Liver (tissue), 3 donors: ENCODE measurements at regions not wholly inside any gene's neighbourhood (a gene's known extent, or its start where the extent isn't known, plus 50 kb on each side); places are given as distances from the start of the nearest gene placed in this dataset.

Source experiments
- EGR1 ChIP-seq, 2 donors: IDR thresholded peaks; 2 replicates each; pipeline ENCODE4 v1.6.1; 2016 to 2018; ENCODE audit warnings: antibody characterized with exemption in 2 of 2, low read depth in 2 of 2
- GABPA ChIP-seq, 2 donors: IDR thresholded peaks in 1 of 2; conservative IDR thresholded peaks in 1 of 2; 2 replicates each; pipeline ENCODE4 v1.6.1; 2016; ENCODE audit warnings: antibody characterized with exemption in 2 of 2, mild to moderate bottlenecking in 1 of 2, moderate library complexity in 1 of 2
- RAD21 ChIP-seq, 2 donors: IDR thresholded peaks; 2 replicates each; pipeline ENCODE4 v1.6.1; 2016; ENCODE audit warnings: antibody characterized with exemption in 2 of 2, mild to moderate bottlenecking in 2 of 2
- SP1 ChIP-seq: IDR thresholded peaks from 2 replicates; pipeline ENCODE4 v1.6.1; 2018; ENCODE audit warnings: antibody characterized with exemption, mild to moderate bottlenecking
- TAF1 ChIP-seq: conservative IDR thresholded peaks from 2 replicates; pipeline ENCODE4 v1.6.1; 2016; ENCODE audit warnings: antibody characterized with exemption, mild to moderate bottlenecking
- YY1 ChIP-seq: IDR thresholded peaks from 2 replicates; pipeline ENCODE4 v1.6.1; 2016; ENCODE audit warnings: antibody characterized with exemption, mild to moderate bottlenecking
- TF ChIP-seq, protein P1 (sequence below): fragments of 150-350 bp; IDR thresholded peaks from 2 replicates; pipeline ENCODE4 v1.5.1; 2017; ENCODE audit warnings: improper control_type of control experiment, low read depth, low read length; ENCODE audit not compliant: missing input control
- TF ChIP-seq, protein P2 (sequence below): IDR thresholded peaks from 2 replicates; pipeline ENCODE4 v1.6.1; 2016; ENCODE audit warnings: antibody characterized with exemption, mild to moderate bottlenecking
- donor health status: healthy.
- donor health status: healthy.

DNA sequence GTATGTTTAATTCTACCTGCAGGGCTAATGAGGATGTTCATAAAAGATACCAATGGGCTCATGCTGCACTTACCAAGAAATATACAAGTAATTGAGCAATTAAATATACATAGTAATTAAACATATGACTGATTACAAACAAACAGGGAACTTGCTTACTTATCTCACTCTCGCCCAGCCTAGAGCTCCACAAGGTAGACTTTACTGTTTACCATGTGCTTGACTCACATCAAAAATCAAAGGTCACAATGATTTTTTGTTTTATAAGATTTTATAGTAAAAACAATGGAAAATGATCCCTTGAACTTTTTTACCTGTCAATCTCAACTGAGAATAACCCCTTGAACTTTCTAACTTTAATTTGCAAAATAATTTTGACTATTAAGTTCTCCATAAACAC is 1395.1 kb downstream of the SUCLG1 start:
- TF ChIP-seq, protein P1, sequence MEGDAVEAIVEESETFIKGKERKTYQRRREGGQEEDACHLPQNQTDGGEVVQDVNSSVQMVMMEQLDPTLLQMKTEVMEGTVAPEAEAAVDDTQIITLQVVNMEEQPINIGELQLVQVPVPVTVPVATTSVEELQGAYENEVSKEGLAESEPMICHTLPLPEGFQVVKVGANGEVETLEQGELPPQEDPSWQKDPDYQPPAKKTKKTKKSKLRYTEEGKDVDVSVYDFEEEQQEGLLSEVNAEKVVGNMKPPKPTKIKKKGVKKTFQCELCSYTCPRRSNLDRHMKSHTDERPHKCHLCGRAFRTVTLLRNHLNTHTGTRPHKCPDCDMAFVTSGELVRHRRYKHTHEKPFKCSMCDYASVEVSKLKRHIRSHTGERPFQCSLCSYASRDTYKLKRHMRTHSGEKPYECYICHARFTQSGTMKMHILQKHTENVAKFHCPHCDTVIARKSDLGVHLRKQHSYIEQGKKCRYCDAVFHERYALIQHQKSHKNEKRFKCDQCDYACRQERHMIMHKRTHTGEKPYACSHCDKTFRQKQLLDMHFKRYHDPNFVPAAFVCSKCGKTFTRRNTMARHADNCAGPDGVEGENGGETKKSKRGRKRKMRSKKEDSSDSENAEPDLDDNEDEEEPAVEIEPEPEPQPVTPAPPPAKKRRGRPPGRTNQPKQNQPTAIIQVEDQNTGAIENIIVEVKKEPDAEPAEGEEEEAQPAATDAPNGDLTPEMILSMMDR: no peak
- TF ChIP-seq SP1 (no peak), YY1 (no peak), GABPA (IDR thresholded peaks at IDR 0.05 in 1 of 2, conservative IDR thresholded peaks at IDR 0.05 in 1 of 2) (no peak), EGR1 (IDR thresholded peaks at IDR 0.05; ENCODE audit: low read depth in 2 of 2) (no peak), TAF1 (no peak), RAD21 (IDR thresholded peaks at IDR 0.05) (no peak)
- TF ChIP-seq, protein P2, sequence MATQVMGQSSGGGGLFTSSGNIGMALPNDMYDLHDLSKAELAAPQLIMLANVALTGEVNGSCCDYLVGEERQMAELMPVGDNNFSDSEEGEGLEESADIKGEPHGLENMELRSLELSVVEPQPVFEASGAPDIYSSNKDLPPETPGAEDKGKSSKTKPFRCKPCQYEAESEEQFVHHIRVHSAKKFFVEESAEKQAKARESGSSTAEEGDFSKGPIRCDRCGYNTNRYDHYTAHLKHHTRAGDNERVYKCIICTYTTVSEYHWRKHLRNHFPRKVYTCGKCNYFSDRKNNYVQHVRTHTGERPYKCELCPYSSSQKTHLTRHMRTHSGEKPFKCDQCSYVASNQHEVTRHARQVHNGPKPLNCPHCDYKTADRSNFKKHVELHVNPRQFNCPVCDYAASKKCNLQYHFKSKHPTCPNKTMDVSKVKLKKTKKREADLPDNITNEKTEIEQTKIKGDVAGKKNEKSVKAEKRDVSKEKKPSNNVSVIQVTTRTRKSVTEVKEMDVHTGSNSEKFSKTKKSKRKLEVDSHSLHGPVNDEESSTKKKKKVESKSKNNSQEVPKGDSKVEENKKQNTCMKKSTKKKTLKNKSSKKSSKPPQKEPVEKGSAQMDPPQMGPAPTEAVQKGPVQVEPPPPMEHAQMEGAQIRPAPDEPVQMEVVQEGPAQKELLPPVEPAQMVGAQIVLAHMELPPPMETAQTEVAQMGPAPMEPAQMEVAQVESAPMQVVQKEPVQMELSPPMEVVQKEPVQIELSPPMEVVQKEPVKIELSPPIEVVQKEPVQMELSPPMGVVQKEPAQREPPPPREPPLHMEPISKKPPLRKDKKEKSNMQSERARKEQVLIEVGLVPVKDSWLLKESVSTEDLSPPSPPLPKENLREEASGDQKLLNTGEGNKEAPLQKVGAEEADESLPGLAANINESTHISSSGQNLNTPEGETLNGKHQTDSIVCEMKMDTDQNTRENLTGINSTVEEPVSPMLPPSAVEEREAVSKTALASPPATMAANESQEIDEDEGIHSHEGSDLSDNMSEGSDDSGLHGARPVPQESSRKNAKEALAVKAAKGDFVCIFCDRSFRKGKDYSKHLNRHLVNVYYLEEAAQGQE: no peak
